D721Med (cell line): ENCODE measurements at regions not wholly inside any gene's neighbourhood (a gene's known extent, or its start where the extent isn't known, plus 50 kb on each side); places are given as distances from the start of the nearest gene placed in this dataset.

Source experiments
- DNase-seq: peaks from one replicate; pipeline ENCODE4 v3.0.0; 2011; ENCODE audit warnings: low spot score; ENCODE audit not compliant: insufficient read length
- FAIRE-seq: peaks from 2 replicates; lab custom pipeline; 2011; peaks lifted over from hg19 to GRCh38; lab: Jason Lieb, UNC
- CTCF ChIP-seq: IDR thresholded peaks from 2 replicates; pipeline ENCODE4 v1.5.1; 2012; ENCODE audit warnings: mild to moderate bottlenecking, control low read depth; ENCODE audit not compliant: insufficient read depth; ENCODE audit errors: missing control alignments

- TF ChIP-seq CTCF = no peak
- DNase-seq = no peak
- no peak for FAIRE-seq
Observed at GRCh38 chr6:19643287-19643686, 193.9 kb upstream of the ID4 start.

GRCh38 chr6:19643713-19644112 lies 193.5 kb upstream of the ID4 start:
- DNase-seq = no peak
- no peak for FAIRE-seq
- no peak for TF ChIP-seq CTCF

GRCh38 chr6:19655744-19656143 lies 181.4 kb upstream of the ID4 start:
- no peak for FAIRE-seq
- no peak for DNase-seq
- TF ChIP-seq CTCF = no peak

- no peak for TF ChIP-seq CTCF
- DNase-seq (no peak), FAIRE-seq (no peak)
Observed at GRCh38 chr6:19660123-19660910, 176.9 kb upstream of the ID4 start.

- no peak for DNase-seq
- no peak for FAIRE-seq
- no peak for TF ChIP-seq CTCF
Observed at GRCh38 chr6:19662911-19663310, 174.3 kb upstream of the ID4 start.

- TF ChIP-seq CTCF = no peak
- DNase-seq (no peak), FAIRE-seq (no peak)
Observed at GRCh38 chr6:19663479-19663878, 173.7 kb upstream of the ID4 start.

- TF ChIP-seq CTCF = no peak
- DNase-seq = no peak
- FAIRE-seq = no peak
Observed at GRCh38 chr6:19664050-19664449, 173.1 kb upstream of the ID4 start.
